Lower leg skin (tissue), 4 donors: ENCODE measurements at regions not wholly inside any gene's neighbourhood (a gene's known extent, or its start where the extent isn't known, plus 50 kb on each side); places are given as distances from the start of the nearest gene placed in this dataset.

Experiments
- DNase-seq, 2 donors: peaks; one replicate each; pipeline ENCODE4 v3.0.0-alpha.2; 2019; ENCODE audit warnings: low spot score in 2 of 2
- H3K4me3 ChIP-seq: fragments of 200-600 bp; sonication (generic); 2 replicates; pipeline ENCODE4 v1.5.1; 2017; ENCODE audit warnings: mild to moderate bottlenecking, low read depth; ENCODE audit not compliant: poor library complexity, severe bottlenecking
- POLR2A ChIP-seq, 2 donors: fragments of 450-650 bp; IDR thresholded peaks; one replicate each; pipeline ENCODE4 v1.6.1; 2016 to 2017; ENCODE audit warnings: antibody characterized with exemption in 2 of 2, mild to moderate bottlenecking in 1 of 2, moderate library complexity in 1 of 2
- WGBS, 2 donors: methylation state at CpG; one replicate each; pipeline ENCODE4 v1.1.5; 2018; 5-methylcytosine and 5-hydroxymethylcytosine counted together
- intact Hi-C: fragments of 100-400 bp; cut with DNase I; formaldehyde crosslinking; loops from one replicate; pipeline ENCODE4 v1.15.0; 2023; ENCODE audit warnings: low total_unique reads
- TF ChIP-seq, protein P1 (sequence below), 3 donors: fragments of 450-650 bp; IDR thresholded peaks; one replicate each; pipeline ENCODE4 v1.5.1; 2016; ENCODE audit warnings: antibody characterized with exemption in 3 of 3, mild to moderate bottlenecking in 3 of 3, moderate library complexity in 2 of 3

GRCh38 chr1:38539931-38540330 lies 319.6 kb downstream of the RRAGC start:
- WGBS, 2 donors, result 70 to 73% methylated on average over 6 of the region's 6 CpGs
- no peak for DNase-seq
- TF ChIP-seq POLR2A (IDR thresholded peaks at IDR 0.05), result no peak
- TF ChIP-seq, protein P1, sequence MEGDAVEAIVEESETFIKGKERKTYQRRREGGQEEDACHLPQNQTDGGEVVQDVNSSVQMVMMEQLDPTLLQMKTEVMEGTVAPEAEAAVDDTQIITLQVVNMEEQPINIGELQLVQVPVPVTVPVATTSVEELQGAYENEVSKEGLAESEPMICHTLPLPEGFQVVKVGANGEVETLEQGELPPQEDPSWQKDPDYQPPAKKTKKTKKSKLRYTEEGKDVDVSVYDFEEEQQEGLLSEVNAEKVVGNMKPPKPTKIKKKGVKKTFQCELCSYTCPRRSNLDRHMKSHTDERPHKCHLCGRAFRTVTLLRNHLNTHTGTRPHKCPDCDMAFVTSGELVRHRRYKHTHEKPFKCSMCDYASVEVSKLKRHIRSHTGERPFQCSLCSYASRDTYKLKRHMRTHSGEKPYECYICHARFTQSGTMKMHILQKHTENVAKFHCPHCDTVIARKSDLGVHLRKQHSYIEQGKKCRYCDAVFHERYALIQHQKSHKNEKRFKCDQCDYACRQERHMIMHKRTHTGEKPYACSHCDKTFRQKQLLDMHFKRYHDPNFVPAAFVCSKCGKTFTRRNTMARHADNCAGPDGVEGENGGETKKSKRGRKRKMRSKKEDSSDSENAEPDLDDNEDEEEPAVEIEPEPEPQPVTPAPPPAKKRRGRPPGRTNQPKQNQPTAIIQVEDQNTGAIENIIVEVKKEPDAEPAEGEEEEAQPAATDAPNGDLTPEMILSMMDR (IDR thresholded peaks at IDR 0.05), result no peak
- intact Hi-C loops, result no loop called here
- H3K4me3 ChIP-seq, result no peak overlapping the region

- H3K4me3 ChIP-seq, result no peak overlapping the region
- no peak for DNase-seq
- intact Hi-C loops, result no loop called here
- TF ChIP-seq, protein P1 (IDR thresholded peaks at IDR 0.05), result no peak
- no peak for TF ChIP-seq POLR2A (IDR thresholded peaks at IDR 0.05)
- WGBS, 2 donors, result 47 to 73% methylated on average over 4 of the region's 4 CpGs
Measured at GRCh38 chr1:38538834-38539233, 320.7 kb downstream of the RRAGC start.

- no peak for DNase-seq
- H3K4me3 ChIP-seq, result no peak overlapping the region
- TF ChIP-seq, protein P1 (IDR thresholded peaks at IDR 0.05), result no peak
- no peak for TF ChIP-seq POLR2A (IDR thresholded peaks at IDR 0.05)
- intact Hi-C loops, result no loop called here
- 93 to 96% methylated on average over 4 of the region's 4 CpGs for WGBS, 2 donors
Measured at GRCh38 chr1:38536089-38536488, 323.5 kb downstream of the RRAGC start.

- no peak overlapping the region for H3K4me3 ChIP-seq
- intact Hi-C loops, result no loop called here
- TF ChIP-seq POLR2A (IDR thresholded peaks at IDR 0.05), result no peak
- TF ChIP-seq, protein P1 (IDR thresholded peaks at IDR 0.05), result no peak
- no peak for DNase-seq
- 52 to 61% methylated on average over 7 of the region's 7 CpGs for WGBS, 2 donors
Measured at GRCh38 chr1:38534473-38534823, 325.1 kb downstream of the RRAGC start.

DNA sequence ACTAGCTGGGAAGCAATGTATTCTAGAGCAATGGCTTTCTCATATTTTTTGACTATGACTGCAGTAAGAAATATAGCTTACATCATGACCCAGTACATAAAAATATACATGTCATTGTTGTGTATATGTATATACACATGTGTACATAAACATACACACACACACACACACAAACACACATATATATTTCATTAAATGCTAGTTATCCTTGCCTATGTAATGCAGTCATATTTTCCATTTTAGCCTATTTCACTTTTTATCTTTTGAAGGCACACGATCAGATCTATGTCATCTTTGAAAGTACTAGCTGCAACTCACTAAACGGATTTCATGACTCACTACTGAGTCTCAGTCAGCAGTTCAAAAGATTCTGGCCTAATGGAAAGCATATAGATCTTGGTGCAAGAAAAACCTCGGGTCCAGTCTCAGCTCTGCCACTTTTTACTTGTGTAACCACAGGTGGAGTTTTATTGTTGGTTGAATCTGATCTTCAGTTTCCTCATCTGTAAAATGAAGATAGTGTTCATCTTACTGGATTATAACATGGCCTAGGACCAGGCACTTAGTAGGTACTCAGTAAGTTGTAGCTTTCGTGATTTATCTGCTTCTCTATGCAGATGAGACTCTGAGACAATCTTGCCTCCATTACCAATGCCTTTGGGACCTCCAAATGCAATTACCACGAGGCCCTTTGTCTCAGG lies 325.6 kb downstream of the RRAGC start:
- TF ChIP-seq, protein P1 (IDR thresholded peaks at IDR 0.05), result no peak
- intact Hi-C loops, result no loop called here
- DNase-seq, result no peak
- H3K4me3 ChIP-seq, result no peak overlapping the region
- WGBS, 2 donors, result 49 to 53% methylated on average over 5 of the region's 5 CpGs

- 94 to 96% methylated on average over 3 of the region's 3 CpGs for whole genome bisulfite sequencing, 2 donors
- TF ChIP-seq, protein P1 (IDR thresholded peaks at IDR 0.05), result no peak
- TF ChIP-seq POLR2A (IDR thresholded peaks at IDR 0.05), result no peak
- no peak for DNase-seq
- H3K4me3 ChIP-seq, result no peak overlapping the region
- intact Hi-C loops, result no loop called here
Measured at GRCh38 chr1:38530957-38531356, 328.6 kb downstream of the RRAGC start.
